ENCODE measurements at regions not wholly inside any gene's neighbourhood (a gene's known extent, or its start where the extent isn't known, plus 50 kb on each side); places are given as distances from the start of the nearest gene placed in this dataset.

DNA sequence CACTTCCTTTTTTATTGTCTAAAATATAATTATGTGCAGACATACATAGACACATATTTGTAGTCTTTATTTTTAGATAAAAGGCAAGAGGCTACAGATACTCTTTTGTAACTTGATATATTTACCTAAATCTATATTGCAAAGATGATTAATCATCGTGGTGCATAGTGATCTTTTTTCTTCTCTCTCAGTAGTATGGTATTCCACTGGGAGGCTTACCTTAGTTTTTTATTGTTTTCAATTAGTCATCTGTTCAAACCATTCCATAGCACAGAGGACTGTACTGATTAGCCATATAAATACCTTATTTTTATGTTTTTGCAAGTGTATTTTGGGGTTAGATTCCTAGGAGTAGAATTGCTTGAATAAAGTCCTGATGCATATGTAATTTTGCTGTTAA, 619.7 kb downstream of the GRXCR1 start:
- in situ Hi-C loops (cut with MboI; ENCODE audit: low pct_unique_long_range_greater_than_20kb, low sequenced_read_pairs, unreplicated experiment), result no loop called here
- DNase-seq (ENCODE audit: low spot score), result no peak
- TF ChIP-seq, protein P1, sequence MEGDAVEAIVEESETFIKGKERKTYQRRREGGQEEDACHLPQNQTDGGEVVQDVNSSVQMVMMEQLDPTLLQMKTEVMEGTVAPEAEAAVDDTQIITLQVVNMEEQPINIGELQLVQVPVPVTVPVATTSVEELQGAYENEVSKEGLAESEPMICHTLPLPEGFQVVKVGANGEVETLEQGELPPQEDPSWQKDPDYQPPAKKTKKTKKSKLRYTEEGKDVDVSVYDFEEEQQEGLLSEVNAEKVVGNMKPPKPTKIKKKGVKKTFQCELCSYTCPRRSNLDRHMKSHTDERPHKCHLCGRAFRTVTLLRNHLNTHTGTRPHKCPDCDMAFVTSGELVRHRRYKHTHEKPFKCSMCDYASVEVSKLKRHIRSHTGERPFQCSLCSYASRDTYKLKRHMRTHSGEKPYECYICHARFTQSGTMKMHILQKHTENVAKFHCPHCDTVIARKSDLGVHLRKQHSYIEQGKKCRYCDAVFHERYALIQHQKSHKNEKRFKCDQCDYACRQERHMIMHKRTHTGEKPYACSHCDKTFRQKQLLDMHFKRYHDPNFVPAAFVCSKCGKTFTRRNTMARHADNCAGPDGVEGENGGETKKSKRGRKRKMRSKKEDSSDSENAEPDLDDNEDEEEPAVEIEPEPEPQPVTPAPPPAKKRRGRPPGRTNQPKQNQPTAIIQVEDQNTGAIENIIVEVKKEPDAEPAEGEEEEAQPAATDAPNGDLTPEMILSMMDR (IDR thresholded peaks at IDR 0.05; ENCODE audit: extremely low read depth, insufficient read depth, missing control alignments), result no peak

- no peak for DNase-seq (ENCODE audit: low spot score)
- in situ Hi-C loops (cut with MboI; ENCODE audit: low pct_unique_long_range_greater_than_20kb, low sequenced_read_pairs, unreplicated experiment), result no loop called here
- TF ChIP-seq, protein P1 (IDR thresholded peaks at IDR 0.05; ENCODE audit: extremely low read depth, insufficient read depth, missing control alignments), result no peak
Observed at GRCh38 chr4:43525646-43526045, 633.1 kb downstream of the GRXCR1 start.

DNA sequence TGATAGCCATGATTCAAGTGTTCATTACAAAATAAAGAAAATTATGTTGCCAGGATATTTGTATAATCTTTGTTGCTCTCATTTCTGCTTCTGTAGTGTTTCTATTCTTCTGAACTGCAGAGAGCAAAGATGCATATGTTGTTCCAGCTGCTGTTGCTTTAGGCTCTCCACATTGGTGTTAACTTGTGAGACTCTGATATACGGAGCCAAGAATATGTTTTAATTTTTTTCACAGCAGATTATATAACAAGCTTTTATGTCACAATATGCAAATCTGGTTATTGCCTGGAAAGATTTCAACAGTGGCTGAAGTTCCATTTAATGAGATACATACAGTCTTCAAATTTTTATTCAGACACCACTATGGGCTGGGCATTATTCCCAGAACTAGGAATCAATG, 655.0 kb downstream of the GRXCR1 start:
- in situ Hi-C loops (cut with MboI; ENCODE audit: low pct_unique_long_range_greater_than_20kb, low sequenced_read_pairs, unreplicated experiment), result no loop called here
- TF ChIP-seq, protein P1 (IDR thresholded peaks at IDR 0.05; ENCODE audit: extremely low read depth, insufficient read depth, missing control alignments), result no peak
- no peak for DNase-seq (ENCODE audit: low spot score)

DNA sequence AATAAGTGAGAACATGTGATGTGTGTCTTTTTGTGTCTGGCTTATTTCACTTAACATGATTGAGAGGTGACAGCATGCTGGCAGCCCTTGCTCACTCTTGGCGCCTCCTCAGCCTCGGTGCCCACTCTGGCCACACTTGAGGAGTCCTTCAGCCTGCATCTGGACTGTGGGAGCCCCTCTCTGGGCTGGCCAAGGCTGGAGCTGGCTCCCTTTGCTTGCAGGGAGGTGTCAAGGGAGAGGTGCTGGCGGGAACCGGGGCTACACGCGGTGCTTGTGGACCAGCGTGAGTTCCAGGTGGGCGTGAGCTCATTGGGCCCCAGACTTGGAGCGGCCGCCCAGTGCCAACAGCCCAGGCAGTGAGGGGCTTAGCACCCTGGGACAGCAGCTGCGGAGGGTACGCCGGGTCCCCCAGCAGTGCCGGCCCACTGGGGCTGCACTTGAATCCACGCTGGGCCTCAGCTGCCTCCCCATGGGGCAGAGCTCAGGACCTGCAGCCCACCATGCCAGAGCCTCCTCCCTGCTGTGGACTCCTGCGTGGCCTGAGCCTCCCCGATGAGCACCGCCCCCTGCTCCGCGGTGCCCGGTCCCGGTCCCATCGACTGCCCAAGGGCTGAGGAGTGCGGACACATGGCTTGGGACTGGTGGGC, 658.6 kb downstream of the GRXCR1 start:
- in situ Hi-C loops (cut with MboI; ENCODE audit: low pct_unique_long_range_greater_than_20kb, low sequenced_read_pairs, unreplicated experiment), result no loop called here
- TF ChIP-seq, protein P1 (IDR thresholded peaks at IDR 0.05; ENCODE audit: extremely low read depth, insufficient read depth, missing control alignments), result no peak

GRCh38 chr4:43556262-43556661, 663.7 kb downstream of the GRXCR1 start:
- TF ChIP-seq, protein P1 (IDR thresholded peaks at IDR 0.05; ENCODE audit: extremely low read depth, insufficient read depth, missing control alignments), result no peak
- no peak for DNase-seq (ENCODE audit: low spot score)
- in situ Hi-C loops (cut with MboI; ENCODE audit: low pct_unique_long_range_greater_than_20kb, low sequenced_read_pairs, unreplicated experiment), result no loop called here

More for the DNA sequence above, 658.6 kb downstream of the GRXCR1 start:
- no peak for DNase-seq (ENCODE audit: low spot score)

DNA sequence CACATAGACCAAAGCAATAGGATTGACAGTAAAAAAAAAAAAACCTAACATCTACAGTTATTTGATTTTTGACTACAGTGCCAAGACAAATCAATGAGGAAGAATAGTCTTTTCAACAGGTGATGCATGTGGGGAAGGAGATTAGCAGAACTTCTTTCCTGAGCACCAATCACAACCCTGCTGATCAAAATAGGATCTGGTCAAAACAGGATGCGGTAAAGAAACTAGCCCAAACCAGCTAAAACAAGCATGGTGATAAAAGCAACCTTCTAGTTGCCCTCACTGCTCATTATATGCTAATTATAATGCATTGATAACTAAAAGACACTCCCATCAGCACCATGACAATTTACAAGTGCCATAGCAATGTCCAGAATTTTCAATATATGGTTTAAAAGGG, 667.5 kb downstream of the GRXCR1 start:
- TF ChIP-seq, protein P1 (IDR thresholded peaks at IDR 0.05; ENCODE audit: extremely low read depth, insufficient read depth, missing control alignments), result no peak
- in situ Hi-C loops (cut with MboI; ENCODE audit: low pct_unique_long_range_greater_than_20kb, low sequenced_read_pairs, unreplicated experiment), result no loop called here
- DNase-seq (ENCODE audit: low spot score), result no peak

Data from GM13977 (cell line).